ENCODE measurements at regions not wholly inside any gene's neighbourhood (a gene's known extent, or its start where the extent isn't known, plus 50 kb on each side); places are given as distances from the start of the nearest gene placed in this dataset.
A peak's percentile ranks its signal among the peaks of the same experiment; 100 is the strongest.

- Histone ChIP-seq H3K79me2 (ENCODE audit: insufficient read depth) (no peaks in the 10 kb centered on the region), H3K9me3 (ENCODE audit: low read depth) (no peaks in the 10 kb centered on the region), H2AFZ (no peak overlapping the region), H3K27me3 (replicated peaks; ENCODE audit: insufficient read depth) (peaks cover 10% of the 10 kb centered on the region), H3K9ac (no peak overlapping the region), H3K27ac (no peak overlapping the region), H3K9me2 (ENCODE audit: insufficient read depth) (no peaks in the 10 kb centered on the region), H3F3A (ENCODE audit: insufficient read depth) (no peaks in the 10 kb centered on the region), H4K20me1 (ENCODE audit: insufficient read depth) (no peaks in the 10 kb centered on the region), H3K4me2 (ENCODE audit: unreplicated experiment) (no peak overlapping the region), H3K4me3 (no peak overlapping the region), H3K4me1 (ENCODE audit: insufficient read depth) (no peaks in the 10 kb centered on the region), H3K36me3 (ENCODE audit: low read depth) (no peaks in the 10 kb centered on the region)
- in situ Hi-C loops (cut with MboI), result no loop called here
- TF ChIP-seq EZH2phosphoT487 (IDR thresholded peaks at IDR 0.05; ENCODE audit: insufficient read depth, low read depth) (no peak), EZH2 (IDR thresholded peaks at IDR 0.05; ENCODE audit: insufficient read depth, poor library complexity, severe bottlenecking) (no peak)
- no peak for DNase-seq
- WGBS, 2 experiments (ENCODE audit: low coverage in 1 of 2, low lambda C conversion rate in 2 of 2, missing lambda C conversion rate in 2 of 2), result 34 to 35% methylated on average over 5 of the region's 5 CpGs
Observed at GRCh38 chr2:219877728-219878127, 250.3 kb downstream of the SLC4A3 start.

- H3K4me3 ChIP-seq, result no peak overlapping the region
- peaks cover 10% of the 10 kb centered on the region for H3K27me3 ChIP-seq (replicated peaks; ENCODE audit: insufficient read depth)
- no peaks in the 10 kb centered on the region for H3K9me3 ChIP-seq (ENCODE audit: low read depth)
- H3K27ac ChIP-seq, result no peak overlapping the region
- in situ Hi-C loops (cut with MboI), result no loop called here
- H3K9ac ChIP-seq, result no peak overlapping the region
- WGBS, 2 experiments (ENCODE audit: low coverage in 1 of 2, low lambda C conversion rate in 2 of 2, missing lambda C conversion rate in 2 of 2), result 25 to 28% methylated on average over 5 of the region's 5 CpGs
- H3K79me2 ChIP-seq (ENCODE audit: insufficient read depth), result no peaks in the 10 kb centered on the region
- no peak overlapping the region for H3K4me2 ChIP-seq (ENCODE audit: unreplicated experiment)
- no peak for DNase-seq
- no peaks in the 10 kb centered on the region for H4K20me1 ChIP-seq (ENCODE audit: insufficient read depth)
- H3K36me3 ChIP-seq (ENCODE audit: low read depth), result no peaks in the 10 kb centered on the region
- TF ChIP-seq EZH2 (IDR thresholded peaks at IDR 0.05; ENCODE audit: insufficient read depth, poor library complexity, severe bottlenecking) (no peak), EZH2phosphoT487 (IDR thresholded peaks at IDR 0.05; ENCODE audit: insufficient read depth, low read depth) (no peak)
- H3K4me1 ChIP-seq (ENCODE audit: insufficient read depth), result no peaks in the 10 kb centered on the region
- no peak overlapping the region for H2AFZ ChIP-seq
- H3F3A ChIP-seq (ENCODE audit: insufficient read depth), result no peaks in the 10 kb centered on the region
- no peaks in the 10 kb centered on the region for H3K9me2 ChIP-seq (ENCODE audit: insufficient read depth)
Observed at GRCh38 chr2:219878516-219878915, 251.1 kb downstream of the SLC4A3 start.

GRCh38 chr2:219881851-219882250 is 254.4 kb downstream of the SLC4A3 start:
- Histone ChIP-seq H4K20me1 (ENCODE audit: insufficient read depth) (no peaks in the 10 kb centered on the region), H3K9ac (no peak overlapping the region), H3K27ac (no peak overlapping the region), H3K9me3 (ENCODE audit: low read depth) (no peaks in the 10 kb centered on the region), H3K4me2 (ENCODE audit: unreplicated experiment) (no peak overlapping the region), H3K4me3 (no peak overlapping the region), H3K27me3 (replicated peaks; ENCODE audit: insufficient read depth) (peaks cover 16% of the 10 kb centered on the region), H3K79me2 (ENCODE audit: insufficient read depth) (no peaks in the 10 kb centered on the region), H3K4me1 (ENCODE audit: insufficient read depth) (no peaks in the 10 kb centered on the region), H3K9me2 (ENCODE audit: insufficient read depth) (no peaks in the 10 kb centered on the region), H3K36me3 (ENCODE audit: low read depth) (no peaks in the 10 kb centered on the region), H2AFZ (no peak overlapping the region), H3F3A (ENCODE audit: insufficient read depth) (no peaks in the 10 kb centered on the region)
- TF ChIP-seq EZH2phosphoT487 (IDR thresholded peaks at IDR 0.05; ENCODE audit: insufficient read depth, low read depth) (no peak), EZH2 (IDR thresholded peaks at IDR 0.05; ENCODE audit: insufficient read depth, poor library complexity, severe bottlenecking) (no peak)
- in situ Hi-C loops (cut with MboI), result no loop called here
- 34 to 37% methylated on average over 3 of the region's 3 CpGs for WGBS, 2 experiments (ENCODE audit: low coverage in 1 of 2, low lambda C conversion rate in 2 of 2, missing lambda C conversion rate in 2 of 2)
- no peak for DNase-seq

GRCh38 chr2:219886615-219887014 is 259.2 kb downstream of the SLC4A3 start:
- Histone ChIP-seq H3K9me3 (ENCODE audit: low read depth) (no peaks in the 10 kb centered on the region), H3K9me2 (ENCODE audit: insufficient read depth) (no peaks in the 10 kb centered on the region), H3K79me2 (ENCODE audit: insufficient read depth) (no peaks in the 10 kb centered on the region), H3K27ac (no peak overlapping the region), H3K4me1 (ENCODE audit: insufficient read depth) (no peaks in the 10 kb centered on the region), H4K20me1 (ENCODE audit: insufficient read depth) (no peaks in the 10 kb centered on the region), H3K9ac (no peak overlapping the region), H3K4me3 (no peak overlapping the region), H3K36me3 (ENCODE audit: low read depth) (no peaks in the 10 kb centered on the region), H3K4me2 (ENCODE audit: unreplicated experiment) (no peak overlapping the region), H3F3A (ENCODE audit: insufficient read depth) (no peaks in the 10 kb centered on the region), H3K27me3 (replicated peaks; ENCODE audit: insufficient read depth) (peaks cover 6% of the 10 kb centered on the region; the same call in 1 of the 2 replicates), H2AFZ (no peak overlapping the region)
- TF ChIP-seq EZH2 (IDR thresholded peaks at IDR 0.05; ENCODE audit: insufficient read depth, poor library complexity, severe bottlenecking) (no peak), EZH2phosphoT487 (IDR thresholded peaks at IDR 0.05; ENCODE audit: insufficient read depth, low read depth) (no peak)
- in situ Hi-C loops (cut with MboI), result no loop called here
- DNase-seq, result peak; percentile 45
- 38 to 42% methylated on average over 2 of the region's 2 CpGs for WGBS, 2 experiments (ENCODE audit: low coverage in 1 of 2, low lambda C conversion rate in 2 of 2, missing lambda C conversion rate in 2 of 2)

- no peak overlapping the region for H3K9ac ChIP-seq
- H3F3A ChIP-seq (ENCODE audit: insufficient read depth), result no peaks in the 10 kb centered on the region
- H2AFZ ChIP-seq, result no peak overlapping the region
- H3K9me2 ChIP-seq (ENCODE audit: insufficient read depth), result no peaks in the 10 kb centered on the region
- H3K79me2 ChIP-seq (ENCODE audit: insufficient read depth), result no peaks in the 10 kb centered on the region
- no peaks in the 10 kb centered on the region for H3K36me3 ChIP-seq (ENCODE audit: low read depth)
- TF ChIP-seq EZH2 (IDR thresholded peaks at IDR 0.05; ENCODE audit: insufficient read depth, poor library complexity, severe bottlenecking), result no peak
- TF ChIP-seq EZH2phosphoT487 (IDR thresholded peaks at IDR 0.05; ENCODE audit: insufficient read depth, low read depth), result no peak
- no peaks in the 10 kb centered on the region for H3K9me3 ChIP-seq (ENCODE audit: low read depth)
- no peak overlapping the region for H3K27ac ChIP-seq
- peak; percentile 8 for DNase-seq
- in situ Hi-C loops (cut with MboI), result no loop called here
- H3K4me2 ChIP-seq (ENCODE audit: unreplicated experiment), result no peak overlapping the region
- 42 to 44% methylated on average over 4 of the region's 4 CpGs for WGBS, 2 experiments (ENCODE audit: low coverage in 1 of 2, low lambda C conversion rate in 2 of 2, missing lambda C conversion rate in 2 of 2)
- H3K4me1 ChIP-seq (ENCODE audit: insufficient read depth), result no peaks in the 10 kb centered on the region
- H3K4me3 ChIP-seq, result no peak overlapping the region
- H3K27me3 ChIP-seq (replicated peaks; ENCODE audit: insufficient read depth), result peaks cover 6% of the 10 kb centered on the region; the same call in 1 of the 2 replicates
- no peaks in the 10 kb centered on the region for H4K20me1 ChIP-seq (ENCODE audit: insufficient read depth)
Observed at GRCh38 chr2:219887870-219888269, 260.4 kb downstream of the SLC4A3 start.
